ENCODE measurements at regions not wholly inside any gene's neighbourhood (a gene's known extent, or its start where the extent isn't known, plus 50 kb on each side); places are given as distances from the start of the nearest gene placed in this dataset.

GRCh38 chr2:12313445-12314126 lies 403.1 kb upstream of the TRIB2 start:
- FAIRE-seq (no peak), DNase-seq (ENCODE audit: low read depth in 1 of 2, low spot score in 1 of 2) (no peak), ATAC-seq (no peak)
- CTCF ChIA-PET, result interaction anchor here (0.7 kb wide), 1 partner anchor 12 kb away, joined by 3 read pairs; no protein-coding TSS in a partner anchor
- WGBS (ENCODE audit: missing lambda C conversion rate), result 5% methylated on average over 6 of the region's 6 CpGs
- POLR2A ChIA-PET, result no interaction called here
- Histone ChIP-seq H3K9me3 (no peaks in the 10 kb centered on the region), H3K4me3 (no peak overlapping the region), H3K27ac (no peak overlapping the region), H3K4me1 (peaks cover 1% of the 10 kb centered on the region; the same call in 1 of the 3 replicates), H3K4me2 (no peak overlapping the region)
- TF ChIP-seq RCOR1 (IDR thresholded peaks at IDR 0.05; ENCODE audit: low read depth, low read length) (no peak), KDM1A (IDR thresholded peaks at IDR 0.05; ENCODE audit: low read depth) (no peak), ZFP36 (IDR thresholded peaks at IDR 0.05; ENCODE audit: borderline replicate concordance, partially characterized antibody) (no peak), CHD4 (IDR thresholded peaks at IDR 0.05; ENCODE audit: borderline replicate concordance) (no peak), FOSB (CRISPR knock-in tag; IDR thresholded peaks at IDR 0.05) (no peak), CHD2 (IDR thresholded peaks at IDR 0.05; ENCODE audit: low read length, partially characterized antibody) (no peak), KDM5A (IDR thresholded peaks at IDR 0.05) (no peak), MAZ (IDR thresholded peaks at IDR 0.05; ENCODE audit: borderline replicate concordance, low read depth, low read length) (no peak), EP300 (IDR thresholded peaks at IDR 0.05) (no peak), REST (IDR thresholded peaks at IDR 0.05) (no peak), GATA3 (IDR thresholded peaks at IDR 0.05; ENCODE audit: borderline replicate concordance) (no peak), HOXB13 (CRISPR knock-in tag; IDR thresholded peaks at IDR 0.05; ENCODE audit: low read depth) (no peak), CTCF (IDR thresholded peaks at IDR 0.05) (no peak), POLR2AphosphoS2 (conservative IDR thresholded peaks at IDR 0.05; ENCODE audit: low read length) (no peak), ELK1 (IDR thresholded peaks at IDR 0.05; ENCODE audit: low read depth, low read length) (no peak), SMC3 (IDR thresholded peaks at IDR 0.05) (no peak), EHMT2 (IDR thresholded peaks at IDR 0.05; ENCODE audit: low read depth) (no peak), POLR2A (IDR thresholded peaks at IDR 0.05; ENCODE audit: low read length) (no peak), ESRRA (IDR thresholded peaks at IDR 0.05; ENCODE audit: borderline replicate concordance, low read length) (no peak), FOXS1 (CRISPR knock-in tag; IDR thresholded peaks at IDR 0.05) (no peak)

GRCh38 chr2:12314127-12314760 lies 402.5 kb upstream of the TRIB2 start:
- no peak overlapping the region for H3K4me2 ChIP-seq
- CTCF ChIA-PET, result interaction anchor here (0.7 kb wide), 1 partner anchor 12 kb away, joined by 3 read pairs; no protein-coding TSS in a partner anchor
- POLR2A ChIA-PET, result no interaction called here
- H3K9me3 ChIP-seq, result no peaks in the 10 kb centered on the region
- no peak overlapping the region for H3K4me3 ChIP-seq
- H3K27ac ChIP-seq, result no peak overlapping the region
- 26% methylated on average over 8 of the region's 8 CpGs for WGBS (ENCODE audit: missing lambda C conversion rate)
- peaks cover 4% of the 10 kb centered on the region; the same call in 1 of the 3 replicates for H3K4me1 ChIP-seq
- no peak for DNase-seq (ENCODE audit: low read depth in 1 of 2, low spot score in 1 of 2)
- FAIRE-seq, result no peak
- ATAC-seq, result no peak
- TF ChIP-seq ZFP36 (IDR thresholded peaks at IDR 0.05; ENCODE audit: borderline replicate concordance, partially characterized antibody) (no peak), HMGXB4 (CRISPR knock-in tag; IDR thresholded peaks at IDR 0.05; ENCODE audit: borderline replicate concordance) (no peak), RFX5 (IDR thresholded peaks at IDR 0.05) (no peak), ZC3H11A (IDR thresholded peaks at IDR 0.05) (no peak), BHLHE40 (IDR thresholded peaks at IDR 0.05; ENCODE audit: low read depth, low read length) (no peak), POLR2A (IDR thresholded peaks at IDR 0.05; ENCODE audit: low read length) (no peak), TFCP2L1 (CRISPR knock-in tag; IDR thresholded peaks at IDR 0.05) (no peak), JUNB (IDR thresholded peaks at IDR 0.05) (no peak), CHD4 (IDR thresholded peaks at IDR 0.05; ENCODE audit: borderline replicate concordance) (no peak), NPAS2 (CRISPR knock-in tag; IDR thresholded peaks at IDR 0.05; ENCODE audit: borderline replicate concordance) (no peak), POLR2AphosphoS2 (conservative IDR thresholded peaks at IDR 0.05; ENCODE audit: low read length) (no peak), MYC (IDR thresholded peaks at IDR 0.05; ENCODE audit: borderline replicate concordance, low read length) (no peak), NFE2L2 (conservative IDR thresholded peaks at IDR 0.05; ENCODE audit: low read length) (no peak), CEBPB (IDR thresholded peaks at IDR 0.05) (no peak)

Data from A549 (cell line).